CD14-positive monocyte (primary cell): ENCODE measurements at regions not wholly inside any gene's neighbourhood (a gene's known extent, or its start where the extent isn't known, plus 50 kb on each side); places are given as distances from the start of the nearest gene placed in this dataset.

Experiments
- DNase-seq, 3 donors: peaks; one replicate each; pipeline ENCODE4 v3.0.0-alpha.2; 2011 to 2022
- H2AFZ ChIP-seq: 2 replicates; pipeline ENCODE4 v1.6.0; 2012; ENCODE audit warnings: mild to moderate bottlenecking, low read depth, low read length, inconsistent platforms; ENCODE audit not compliant: insufficient read depth, poor library complexity, severe bottlenecking
- H3K27ac ChIP-seq, 2 donors: 1 replicate in 1 of 2; 2 replicates in 1 of 2; pipeline ENCODE4 v1.5.1; 2012 to 2013; ENCODE audit warnings: low read length in 2 of 2, control low read depth in 1 of 2, inconsistent platforms in 1 of 2, low read depth in 1 of 2, mild to moderate bottlenecking in 1 of 2
- H3K27me3 ChIP-seq, 2 donors: one replicate each; pipeline versions ENCODE4 v1.6.0 to v1.6.1; 2011 to 2013; ENCODE audit warnings: low read length in 2 of 2; ENCODE audit not compliant: control insufficient read depth in 2 of 2, insufficient read depth in 2 of 2
- H3K36me3 ChIP-seq, 2 donors: replicated peaks in 1 of 2; 1 replicate in 1 of 2; 2 replicates in 1 of 2; pipeline versions ENCODE4 v1.5.1 to v1.6.1; 2012 to 2013; ENCODE audit warnings: low read length in 2 of 2, control low read depth in 1 of 2, inconsistent platforms in 1 of 2, mild to moderate bottlenecking in 1 of 2; ENCODE audit not compliant: insufficient read depth in 2 of 2, control insufficient read depth in 1 of 2
- H3K4me1 ChIP-seq, 2 donors: 1 replicate in 1 of 2; 2 replicates in 1 of 2; pipeline versions ENCODE4 v1.5.1 to v1.6.1; 2012 to 2013; ENCODE audit warnings: low read length in 2 of 2, control low read depth in 1 of 2, inconsistent platforms in 1 of 2, mild to moderate bottlenecking in 1 of 2, moderate library complexity in 1 of 2; ENCODE audit not compliant: insufficient read depth in 2 of 2, control insufficient read depth in 1 of 2
- H3K4me2 ChIP-seq: replicated peaks from 2 replicates; pipeline ENCODE3; 2012; ENCODE audit warnings: low read length, moderate library complexity, mild to moderate bottlenecking; ENCODE audit not compliant: poor library complexity, severe bottlenecking; ENCODE audit errors: extremely low read depth
- H3K4me3 ChIP-seq, 3 experiments: fragments of 200-600 bp in 1 of 3; sonication (generic) in 1 of 3; replicated peaks in 1 of 3; 1 replicate in 2 of 3; 2 replicates in 1 of 3; pipeline ENCODE4 v1.5.1; 2011 to 2013; ENCODE audit warnings: low read length in 3 of 3, mild to moderate bottlenecking in 3 of 3, control low read depth in 2 of 3, low read depth in 2 of 3, inconsistent platforms in 1 of 3, moderate library complexity in 1 of 3
- H3K79me2 ChIP-seq: 2 replicates; pipeline ENCODE4 v1.6.0; 2012; ENCODE audit warnings: mild to moderate bottlenecking, control low read depth, inconsistent platforms, low read length, moderate library complexity; ENCODE audit not compliant: insufficient read depth
- H3K9ac ChIP-seq: 2 replicates; pipeline ENCODE4 v1.6.0; 2017; ENCODE audit warnings: low read length, mild to moderate bottlenecking; ENCODE audit not compliant: insufficient read depth, poor library complexity, severe bottlenecking
- H3K9me3 ChIP-seq, 2 donors: replicated peaks in 1 of 2; 1 replicate in 1 of 2; 2 replicates in 1 of 2; pipeline versions ENCODE4 v1.5.1 to v1.6.1; 2012 to 2013; ENCODE audit warnings: low read length in 2 of 2, control low read depth in 1 of 2; ENCODE audit not compliant: control insufficient read depth in 1 of 2, insufficient read depth in 1 of 2
- H4K20me1 ChIP-seq: 2 replicates; pipeline ENCODE4 v1.6.0; 2012; ENCODE audit warnings: mild to moderate bottlenecking, low read length, control low read depth, moderate library complexity; ENCODE audit not compliant: insufficient read depth
- H3K27ac Mint-ChIP-seq, 7 donors: one replicate each; pipeline ENCODE4 v1.8.0; 2020; ENCODE audit warnings: mild to moderate bottlenecking in 7 of 7, mixed read lengths in 7 of 7, moderate library complexity in 6 of 7, inconsistent platforms in 2 of 7
- H3K27me3 Mint-ChIP-seq, 3 donors: one replicate each; pipeline ENCODE4 v1.8.0; 2021 to 2022; ENCODE audit warnings: low read depth in 3 of 3, mild to moderate bottlenecking in 3 of 3, mixed read lengths in 3 of 3, moderate library complexity in 3 of 3, inconsistent platforms in 1 of 3
- H3K36me3 Mint-ChIP-seq, 2 donors: one replicate each; pipeline ENCODE4 v1.8.0; 2020; ENCODE audit warnings: mixed read lengths in 2 of 2, inconsistent platforms in 1 of 2, mild to moderate bottlenecking in 1 of 2
- H3K4me1 Mint-ChIP-seq: one replicate; pipeline ENCODE4 v1.8.0; 2020; ENCODE audit warnings: mild to moderate bottlenecking, mixed read lengths
- H3K4me3 Mint-ChIP-seq, 2 donors: one replicate each; pipeline ENCODE4 v1.8.0; 2020; ENCODE audit warnings: mild to moderate bottlenecking in 2 of 2, mixed read lengths in 2 of 2, moderate library complexity in 1 of 2
- H3K9me3 Mint-ChIP-seq, 7 donors: one replicate each; pipeline ENCODE4 v1.8.0; 2020 to 2022; ENCODE audit warnings: mixed read lengths in 7 of 7, mild to moderate bottlenecking in 6 of 7, moderate library complexity in 6 of 7, inconsistent platforms in 2 of 7
- CTCF ChIP-seq: fragments of 200-600 bp; IDR thresholded peaks from one replicate; pipeline ENCODE4 v1.8.0; 2022; ENCODE audit warnings: antibody characterized with exemption, mild to moderate bottlenecking
- WGBS: methylation state at CpG from one replicate; pipeline ENCODE4 v1.1.5; 2013; ENCODE audit warnings: missing lambda C conversion rate; ENCODE audit not compliant: insufficient coverage; 5-methylcytosine and 5-hydroxymethylcytosine counted together
- intact Hi-C, 2 donors: fragments of 100-400 bp; cut with micrococcal nuclease; formaldehyde crosslinking; loops; one replicate each; pipeline versions ENCODE4 v1.15.0 to v1.15.1; 2023

- Histone ChIP-seq H3K27ac (no peak overlapping the region), H4K20me1 (no peaks in the 10 kb centered on the region), H3K36me3 (no peaks in the 10 kb centered on the region), H3K27me3 (no peaks in the 10 kb centered on the region), H3K79me2 (no peaks in the 10 kb centered on the region), H3K4me3 (no peak overlapping the region), H3K9ac (no peak overlapping the region), H3K9me3 (peaks cover 7 to 8% of the 10 kb centered on the region in 2 donors), H3K4me2 (no peak overlapping the region), H2AFZ (no peak overlapping the region), H3K4me1 (no peaks in the 10 kb centered on the region)
- H3K4me3 Mint-ChIP-seq: no peak overlapping the region
- intact Hi-C loops: no loop called here
- peaks cover 0 to 1% (median 0%) of the 10 kb centered on the region in 3 donors for H3K27me3 Mint-ChIP-seq
- H3K4me1 Mint-ChIP-seq: no peaks in the 10 kb centered on the region
- no peak overlapping the region for H3K27ac Mint-ChIP-seq
- TF ChIP-seq CTCF: no peak
- peaks cover 0 to 15% (median 8%) of the 10 kb centered on the region in 7 donors for H3K9me3 Mint-ChIP-seq
- H3K36me3 Mint-ChIP-seq: no peaks in the 10 kb centered on the region
- no peak for DNase-seq
- WGBS: no CpG with 5 or more reads among the region's 5 CpGs
Measured at GRCh38 chr13:22449251-22449650, 731.5 kb upstream of the SGCG start.

- Histone ChIP-seq H3K27me3 (no peaks in the 10 kb centered on the region), H3K79me2 (no peaks in the 10 kb centered on the region), H3K4me1 (no peaks in the 10 kb centered on the region), H3K9ac (no peak overlapping the region), H3K36me3 (no peaks in the 10 kb centered on the region), H4K20me1 (no peaks in the 10 kb centered on the region), H2AFZ (no peak overlapping the region), H3K4me3 (no peak overlapping the region), H3K9me3 (peaks cover 12 to 14% of the 10 kb centered on the region in 2 donors), H3K4me2 (no peak overlapping the region), H3K27ac (no peak overlapping the region)
- H3K4me1 Mint-ChIP-seq: no peaks in the 10 kb centered on the region
- H3K9me3 Mint-ChIP-seq: peaks cover 0 to 17% (median 3%) of the 10 kb centered on the region in 7 donors
- no peak overlapping the region for H3K4me3 Mint-ChIP-seq
- no peak for DNase-seq
- intact Hi-C loops: no loop called here
- WGBS: 87% methylated on average over 3 of the region's 5 CpGs
- no peak for TF ChIP-seq CTCF
- H3K36me3 Mint-ChIP-seq: no peaks in the 10 kb centered on the region
- H3K27ac Mint-ChIP-seq: no peak overlapping the region
- H3K27me3 Mint-ChIP-seq: no peaks in the 10 kb centered on the region
Measured at GRCh38 chr13:22451327-22451741, 729.4 kb upstream of the SGCG start.
